NCI-H345 (cell line): ENCODE measurements at regions not wholly inside any gene's neighbourhood (a gene's known extent, or its start where the extent isn't known, plus 50 kb on each side); places are given as distances from the start of the nearest gene placed in this dataset.

Source experiments
- DNase-seq: peaks from one replicate; lab custom pipeline; 2025; lab: John Stamatoyannopoulos, UW

DNA sequence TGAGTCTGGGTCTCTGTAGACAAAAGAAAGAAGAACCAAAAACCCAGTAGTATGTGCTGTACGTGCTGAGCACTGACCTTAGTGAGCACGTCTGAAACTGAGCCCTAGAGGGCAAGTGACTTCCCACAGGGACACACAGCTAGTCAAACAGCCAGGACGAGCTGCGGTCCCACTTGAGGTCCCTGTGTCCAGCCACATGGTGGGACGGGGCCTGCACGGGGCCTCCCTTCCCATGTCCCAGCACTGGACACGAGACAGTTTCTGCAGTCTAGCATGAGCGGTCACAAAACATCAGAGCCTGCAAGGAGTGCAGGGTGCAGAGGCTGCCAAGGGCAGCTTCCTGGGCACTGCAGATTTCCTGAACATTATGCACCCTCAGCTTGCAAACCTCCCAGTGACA is 121.6 kb downstream of the NCOR2 start:
- DNase-seq = no peak

DNA sequence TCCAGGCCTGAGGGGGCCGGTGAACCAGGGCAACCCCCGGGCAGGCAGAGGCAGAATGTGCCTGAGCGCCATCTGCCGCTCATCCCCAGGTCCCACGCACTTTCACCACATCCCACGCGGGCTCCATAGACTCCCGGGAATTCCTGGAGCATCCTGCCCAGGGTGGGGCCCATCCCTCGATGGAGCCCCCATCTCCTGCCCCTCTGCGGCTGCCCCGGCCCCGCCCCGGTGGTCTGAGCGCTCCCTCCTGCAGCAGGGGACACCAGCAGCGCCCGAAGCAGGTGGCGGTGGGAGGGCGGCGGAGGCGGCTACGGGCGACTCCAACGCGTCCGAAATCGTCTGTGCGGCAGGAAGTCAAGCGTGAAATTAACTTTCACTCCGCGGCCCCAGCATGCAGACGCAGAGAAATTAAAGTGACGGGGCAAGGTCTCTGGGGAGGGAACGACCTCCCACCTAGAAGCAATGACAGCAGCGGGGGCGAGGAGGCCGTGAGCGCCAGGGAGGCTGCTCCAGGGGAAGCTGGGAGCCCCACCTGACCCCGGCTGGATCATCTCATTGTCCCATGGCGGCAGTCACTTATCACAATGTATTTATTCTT is 122.2 kb downstream of the NCOR2 start:
- no peak for DNase-seq

DNA sequence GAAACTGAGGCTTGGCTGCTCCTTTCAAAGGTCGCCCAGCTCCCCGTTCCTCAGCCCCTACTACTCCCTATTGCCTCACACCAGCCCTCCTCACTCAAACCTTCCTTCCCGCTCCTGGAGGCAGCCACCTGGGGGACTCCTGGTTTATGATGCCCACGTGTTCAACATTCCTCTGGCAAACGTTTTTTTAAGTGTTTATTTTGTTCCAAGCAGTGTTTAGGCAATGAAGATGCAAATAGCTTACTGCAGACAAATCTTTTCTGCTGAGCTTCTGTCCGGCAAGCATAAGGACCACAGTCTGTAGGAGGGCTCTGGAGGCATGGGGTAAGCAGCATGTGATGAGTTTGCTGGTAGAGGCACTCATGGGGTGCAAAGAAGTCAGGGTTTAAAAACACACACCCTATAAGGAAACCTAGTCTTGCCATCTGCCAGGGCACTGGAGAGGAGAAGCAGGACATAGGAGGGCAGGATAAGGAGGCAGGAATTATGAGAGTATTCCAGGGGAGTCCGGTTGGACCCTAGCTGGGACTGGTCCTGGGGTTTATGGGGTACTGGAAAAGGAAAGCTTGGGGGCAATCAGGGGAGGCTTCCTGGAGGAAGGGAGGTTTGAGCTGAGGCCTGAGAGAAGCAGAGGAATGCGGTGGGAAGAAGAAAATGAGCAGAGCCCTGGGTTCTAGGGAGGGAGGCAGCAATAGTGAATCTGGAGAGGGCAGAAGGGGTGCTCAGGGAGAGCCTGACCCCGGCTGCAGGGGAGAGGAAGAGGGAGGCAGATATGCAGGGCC is 123.3 kb downstream of the NCOR2 start:
- DNase-seq = no peak

DNA sequence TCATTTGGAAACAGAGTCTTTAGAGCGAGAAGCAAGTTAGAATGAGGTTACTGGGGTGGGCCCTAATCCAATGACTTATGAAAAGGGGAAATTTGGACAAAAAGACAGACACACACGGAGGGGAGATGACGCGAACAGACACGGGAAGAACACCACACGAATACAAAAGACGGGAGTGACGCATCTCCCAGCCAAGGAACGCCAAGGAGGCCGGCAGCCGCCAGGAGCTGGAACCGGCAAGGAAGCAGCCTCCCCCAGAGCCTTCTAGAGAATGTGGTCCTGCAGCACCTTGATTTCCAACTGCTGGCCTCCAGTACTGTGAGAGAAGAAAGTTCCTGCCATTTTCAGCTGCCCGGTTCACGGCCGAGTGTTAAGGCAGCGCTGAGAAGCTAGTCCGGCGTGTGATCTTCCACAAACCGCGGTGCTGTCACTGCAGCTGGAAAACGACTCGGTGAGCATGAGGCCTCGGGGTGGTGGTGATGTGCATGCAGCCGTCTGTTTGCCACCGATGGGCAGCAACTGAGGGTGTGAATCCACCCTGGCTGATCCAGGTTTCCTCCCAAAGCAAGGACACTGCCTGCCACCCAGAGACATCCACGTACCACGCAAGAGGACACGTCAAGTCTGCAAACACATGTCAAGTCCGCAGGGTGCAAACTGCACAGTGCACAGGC is 124.5 kb downstream of the NCOR2 start:
- DNase-seq = no peak

DNA sequence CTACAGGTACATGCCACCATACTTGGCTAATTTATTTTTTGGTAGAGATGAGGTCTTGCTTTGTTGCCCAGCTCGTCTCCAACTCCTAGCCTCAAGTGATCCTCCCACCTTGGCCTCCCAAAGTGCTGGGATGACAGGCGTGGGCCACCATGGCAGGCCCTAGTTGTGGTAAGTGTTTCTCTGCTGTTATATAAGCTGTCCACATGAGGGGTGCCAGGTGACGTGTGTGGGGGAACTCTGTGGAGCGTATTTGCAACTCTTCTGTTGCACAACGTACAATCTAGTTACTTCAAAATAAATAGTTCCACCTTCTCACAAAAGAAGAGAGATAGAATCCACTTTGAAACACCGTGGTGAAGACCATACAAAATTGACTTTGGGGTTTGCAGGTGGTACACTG is 125.1 kb downstream of the NCOR2 start:
- no peak for DNase-seq

DNA sequence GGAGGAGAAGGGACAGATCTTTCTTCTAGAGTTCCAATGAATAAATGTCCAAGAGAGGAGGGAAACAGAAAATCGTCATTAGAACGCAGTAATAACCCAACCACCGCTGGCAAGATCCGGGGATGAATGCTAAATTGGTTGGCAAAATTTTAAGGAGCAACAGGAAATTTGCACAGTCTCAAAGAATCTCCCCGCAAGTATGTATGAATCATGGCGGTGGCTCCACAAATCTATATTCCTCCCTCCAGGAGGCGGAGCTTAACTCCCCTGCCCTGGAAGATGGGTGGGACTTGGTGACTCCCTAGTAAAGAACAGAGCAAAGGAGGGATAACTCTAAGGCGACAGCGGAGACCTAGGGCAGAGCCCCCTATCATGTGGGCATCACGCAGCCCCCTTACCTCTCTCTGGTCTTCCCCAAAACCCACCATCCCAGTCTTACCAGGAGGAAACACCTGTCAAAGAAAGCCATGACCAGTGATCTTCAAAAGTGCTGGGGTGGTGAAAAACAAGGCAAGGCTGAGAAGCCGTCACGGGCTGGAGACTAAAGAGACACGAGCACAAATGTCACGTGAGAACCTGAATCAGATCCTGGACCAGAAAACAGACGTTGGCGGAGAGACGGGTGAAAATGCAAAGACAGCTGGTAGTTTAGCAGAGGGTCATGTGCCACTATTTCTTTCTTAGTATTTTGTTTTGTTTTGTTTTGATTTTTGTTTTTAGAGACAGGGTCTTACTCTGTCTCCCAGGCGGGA is 125.8 kb downstream of the NCOR2 start:
- no peak for DNase-seq

DNA sequence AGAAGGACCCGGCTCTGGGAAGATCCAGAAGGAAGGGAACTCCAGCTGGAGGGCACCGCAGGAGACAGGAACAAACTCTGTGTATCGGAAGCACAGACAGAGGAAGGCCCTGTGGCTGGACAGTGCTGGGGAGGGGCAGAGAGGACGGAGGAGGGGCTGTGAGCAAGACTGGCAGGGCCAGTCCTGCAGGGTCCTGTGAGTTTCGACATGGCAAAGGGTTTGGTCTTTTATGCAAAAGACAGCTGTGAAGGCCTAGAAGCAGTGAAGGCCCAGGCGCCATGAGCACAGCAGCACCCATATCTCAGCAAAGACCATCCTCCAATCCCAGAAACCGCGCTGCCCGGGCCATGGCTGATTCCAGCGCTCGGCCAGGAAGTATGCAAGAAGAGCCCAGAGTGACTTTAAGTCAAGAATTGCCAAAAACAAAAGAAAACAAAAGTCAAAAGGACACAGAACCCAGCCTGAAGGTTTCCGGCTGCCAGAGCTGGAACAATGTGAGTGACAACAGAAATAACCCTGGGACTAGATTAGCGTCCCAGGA is 126.5 kb downstream of the NCOR2 start:
- DNase-seq = no peak

DNA sequence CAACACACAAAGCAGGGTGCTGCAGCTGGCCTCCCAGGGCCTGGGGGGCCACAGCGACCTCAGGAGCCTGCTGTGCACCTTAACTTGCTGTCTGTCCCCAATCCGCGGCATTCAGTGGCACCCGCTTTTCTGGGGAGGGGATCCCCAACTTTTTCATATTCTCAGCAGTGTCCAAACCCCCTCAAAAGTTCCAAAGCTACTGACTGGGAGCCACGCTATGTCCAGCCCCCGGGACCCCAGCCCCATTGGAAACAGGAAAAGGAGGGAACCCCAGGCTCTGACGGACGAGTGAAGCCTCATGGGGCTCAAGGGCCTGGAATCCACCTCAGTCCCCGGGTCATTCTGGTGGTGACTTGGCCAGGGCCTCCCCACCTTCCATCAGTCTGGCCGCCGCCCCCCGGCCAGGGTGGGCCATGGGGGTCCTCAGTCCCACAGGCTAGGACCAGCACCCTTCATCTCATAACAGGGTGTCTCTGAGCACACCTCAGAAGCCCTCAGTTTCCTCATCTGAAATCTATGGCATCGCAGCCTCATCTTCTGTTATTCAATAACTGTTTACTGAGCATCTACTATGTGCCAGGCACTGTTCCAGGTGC is 127.3 kb downstream of the NCOR2 start:
- DNase-seq = no peak

DNA sequence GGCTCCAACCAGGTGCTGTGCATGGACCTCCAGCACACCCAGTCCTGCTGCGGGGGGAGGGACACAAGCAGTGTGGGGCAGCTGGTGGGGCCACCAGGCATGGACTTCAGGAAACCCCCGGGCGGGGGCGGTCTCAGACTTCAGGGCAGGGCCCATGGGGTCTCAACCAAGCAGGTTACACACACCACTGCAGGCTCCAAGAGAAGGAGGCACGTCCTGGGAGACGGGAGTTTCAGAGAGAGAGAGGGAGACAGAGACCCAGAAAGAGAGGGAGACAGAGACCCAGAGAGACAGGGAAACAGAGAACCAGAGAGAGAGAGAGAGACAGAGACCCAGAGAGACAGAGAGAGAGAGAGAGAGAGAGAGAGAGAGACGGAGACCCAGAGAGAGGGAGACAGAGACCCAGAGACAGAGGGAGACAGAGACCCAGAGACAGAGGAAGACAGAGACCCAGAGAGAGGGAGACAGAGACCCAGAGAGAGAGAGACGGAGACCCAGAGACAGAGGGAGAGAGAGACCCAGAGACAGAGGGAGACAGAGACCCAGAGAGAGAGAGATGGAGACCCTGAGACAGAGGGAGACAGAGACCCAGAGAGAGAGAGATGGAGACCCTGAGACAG is 128.9 kb downstream of the NCOR2 start:
- DNase-seq = no peak

DNA sequence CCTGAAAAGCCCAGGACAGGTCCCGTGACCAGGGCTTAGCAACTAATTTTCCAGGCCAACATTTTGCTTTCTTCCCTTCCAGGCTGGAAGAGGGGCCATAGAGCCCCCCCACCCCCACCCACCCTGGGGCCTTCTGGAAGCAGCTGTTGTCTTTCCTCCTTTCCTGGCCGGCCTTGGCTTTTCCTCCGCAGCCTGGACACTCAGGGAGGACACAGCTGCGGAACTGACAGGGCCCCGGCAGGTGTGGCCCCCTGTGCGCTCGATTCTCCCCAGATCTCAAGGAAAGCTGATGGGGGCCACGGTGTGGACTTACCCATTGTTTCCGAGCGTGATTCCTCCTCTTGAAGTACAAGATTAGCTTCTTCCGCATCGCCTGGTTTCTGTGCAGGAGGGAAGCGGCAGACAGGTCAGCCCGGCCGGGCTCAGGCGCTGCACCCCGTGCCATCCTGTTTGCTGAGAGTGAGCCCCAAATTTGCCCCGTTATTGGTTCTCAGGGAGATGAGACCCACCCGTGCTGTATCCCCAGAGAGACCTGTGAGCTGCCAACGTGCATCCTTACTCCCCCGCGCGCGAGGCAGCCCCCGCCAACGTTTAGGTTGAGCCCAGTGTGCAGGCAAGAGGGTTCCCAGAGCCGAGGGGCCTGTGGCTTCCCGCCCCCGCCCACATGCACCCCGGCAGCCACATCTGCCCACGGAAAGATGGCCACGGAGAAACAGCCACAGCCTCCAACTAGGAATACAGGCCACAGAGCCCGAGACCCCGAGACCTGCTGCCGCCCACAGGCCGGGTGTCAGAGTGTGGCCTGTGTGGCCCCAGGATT is 129.6 kb downstream of the NCOR2 start:
- DNase-seq = no peak

DNA sequence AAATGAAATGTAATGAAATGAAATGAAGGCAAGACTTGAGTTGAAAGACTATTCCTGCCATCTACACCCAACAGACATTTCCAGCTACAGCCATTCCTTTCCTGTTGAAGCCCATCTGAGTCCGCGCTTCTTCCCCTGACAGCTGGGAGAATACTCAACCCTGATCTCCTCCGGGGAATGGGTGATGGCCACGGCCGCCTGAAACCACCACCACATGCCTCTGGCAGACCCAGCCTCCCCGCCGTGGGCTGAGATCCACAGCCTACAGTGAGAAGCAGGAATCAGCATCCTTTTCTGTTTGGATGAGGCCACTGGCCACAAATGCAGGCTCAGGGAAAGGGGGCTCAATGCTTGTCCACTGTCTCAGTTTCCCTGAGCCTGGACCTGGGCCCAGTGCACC is 130.3 kb downstream of the NCOR2 start:
- DNase-seq = no peak

DNA sequence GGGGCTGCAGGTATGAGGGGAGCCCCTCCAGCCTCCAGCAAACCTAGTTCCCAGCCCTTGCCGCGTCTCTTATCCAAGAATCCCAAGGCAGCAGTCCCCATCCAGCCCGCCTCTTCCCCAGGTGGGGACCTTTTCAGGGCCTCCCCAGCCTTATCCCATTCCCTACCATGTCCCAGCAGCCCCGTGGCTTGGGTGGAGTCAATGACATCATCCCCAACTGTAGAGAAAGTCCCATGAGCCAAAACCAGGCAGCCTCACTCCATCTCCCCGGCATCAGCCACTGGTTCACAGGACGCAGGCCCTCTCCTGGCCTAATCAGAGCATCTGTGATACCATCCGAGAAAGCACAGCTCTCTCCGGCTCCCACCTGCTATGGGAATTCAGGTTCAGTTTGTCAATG is 131.0 kb downstream of the NCOR2 start:
- no peak for DNase-seq

DNA sequence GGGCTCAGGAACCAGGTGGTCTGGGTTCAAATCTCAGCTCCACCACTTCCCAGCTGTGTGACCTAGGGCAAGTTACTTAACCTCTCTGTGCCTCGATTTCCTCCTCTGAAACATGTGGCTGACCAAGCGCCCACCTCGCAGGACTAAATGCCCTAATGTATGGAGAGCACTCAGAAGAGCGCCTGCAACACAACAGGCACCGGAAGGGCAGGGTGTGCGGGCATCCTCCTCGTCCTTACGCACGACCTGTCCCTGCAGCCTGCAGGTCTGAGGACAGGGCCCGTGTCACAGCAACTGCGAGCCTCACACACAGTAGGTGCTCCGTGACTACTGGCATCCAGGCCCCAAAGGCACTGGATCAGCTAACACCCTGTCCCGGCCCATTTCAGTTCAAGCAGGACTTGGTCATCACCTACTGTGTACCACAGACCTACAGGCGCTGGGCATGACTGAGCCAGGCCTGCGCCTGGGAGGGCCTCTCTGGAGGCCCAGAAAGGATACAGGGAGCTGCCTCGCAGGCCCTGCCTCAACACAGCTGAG is 131.5 kb downstream of the NCOR2 start:
- no peak for DNase-seq

DNA sequence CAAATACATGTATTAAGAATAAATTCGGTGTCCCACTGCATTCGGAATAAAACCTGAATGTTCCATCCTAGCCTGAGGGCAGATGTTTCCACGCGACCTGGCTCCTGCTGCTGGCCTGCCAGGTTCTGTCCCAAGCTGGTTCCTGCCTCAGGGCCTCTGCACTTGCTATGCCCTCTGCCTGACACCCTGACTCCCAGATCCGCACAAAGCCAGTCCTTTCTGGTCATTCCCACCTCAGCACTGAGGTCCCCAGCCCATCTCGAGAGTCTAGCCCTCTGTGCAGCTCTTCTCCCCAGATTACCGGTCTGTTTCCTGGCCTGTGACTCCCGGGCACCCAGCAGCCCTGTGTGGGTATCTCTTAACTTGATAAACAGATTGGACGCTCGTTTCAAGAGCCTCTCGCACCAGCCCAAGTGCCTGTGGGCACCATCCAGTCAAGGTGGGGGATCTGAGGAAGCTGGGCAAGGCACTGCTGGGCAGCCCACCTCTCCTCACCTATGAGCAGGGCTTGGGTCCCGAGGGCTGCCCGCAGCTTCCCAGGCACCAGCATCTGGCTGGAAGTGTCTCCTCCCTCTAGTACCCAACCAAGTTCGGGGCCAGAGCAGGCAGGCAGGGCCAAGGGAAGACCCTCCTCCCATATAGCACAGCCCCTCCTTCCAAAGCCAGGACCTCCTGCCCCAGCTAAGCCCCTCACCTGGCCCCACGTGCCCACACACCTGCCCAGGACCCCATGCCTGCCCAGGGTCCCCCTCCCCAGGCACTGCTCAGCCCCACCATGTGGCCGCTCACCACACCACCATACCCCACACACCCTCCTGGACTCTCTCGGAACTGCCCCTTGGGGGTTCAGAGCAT is 132.2 kb downstream of the NCOR2 start:
- no peak for DNase-seq

DNA sequence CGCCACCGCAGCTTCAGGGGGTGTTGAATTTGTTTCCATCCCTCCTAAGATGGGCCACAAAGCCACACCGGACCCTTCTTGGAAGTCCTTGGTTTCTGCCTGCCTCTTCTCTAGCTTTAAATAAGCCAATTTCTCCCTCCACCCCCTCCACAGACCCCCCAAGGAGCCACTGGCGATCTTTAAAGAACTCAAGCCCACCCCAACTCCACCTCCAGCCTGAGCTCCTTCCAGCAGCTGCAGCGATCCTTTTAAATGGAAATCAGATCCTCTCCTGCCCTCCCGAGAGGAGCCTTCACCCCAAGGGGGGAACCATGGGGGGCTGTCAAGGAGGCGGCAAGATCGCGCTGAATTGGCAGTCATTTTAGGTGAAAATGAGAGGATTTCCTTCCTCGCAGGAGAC is 133.1 kb downstream of the NCOR2 start:
- no peak for DNase-seq

DNA sequence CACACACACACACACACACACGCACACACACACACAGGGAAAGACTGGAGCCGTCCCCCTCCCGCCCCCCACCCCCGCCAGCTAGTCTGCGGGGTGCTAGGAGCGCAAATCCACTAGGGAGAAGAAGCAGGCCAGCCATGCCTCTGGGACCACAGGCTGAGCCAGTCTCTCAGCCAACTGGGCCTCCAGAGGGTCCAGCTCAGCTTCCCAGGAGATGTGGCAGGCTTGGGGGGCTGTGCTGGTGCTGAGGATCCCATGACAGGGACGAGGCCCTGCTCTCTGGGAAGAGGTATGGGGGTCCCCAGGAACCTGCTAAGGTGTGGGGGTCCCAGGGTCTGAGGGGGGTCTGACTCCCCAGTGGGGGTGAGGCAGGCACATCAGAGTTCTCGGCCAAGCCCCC is 133.5 kb downstream of the NCOR2 start:
- no peak for DNase-seq

DNA sequence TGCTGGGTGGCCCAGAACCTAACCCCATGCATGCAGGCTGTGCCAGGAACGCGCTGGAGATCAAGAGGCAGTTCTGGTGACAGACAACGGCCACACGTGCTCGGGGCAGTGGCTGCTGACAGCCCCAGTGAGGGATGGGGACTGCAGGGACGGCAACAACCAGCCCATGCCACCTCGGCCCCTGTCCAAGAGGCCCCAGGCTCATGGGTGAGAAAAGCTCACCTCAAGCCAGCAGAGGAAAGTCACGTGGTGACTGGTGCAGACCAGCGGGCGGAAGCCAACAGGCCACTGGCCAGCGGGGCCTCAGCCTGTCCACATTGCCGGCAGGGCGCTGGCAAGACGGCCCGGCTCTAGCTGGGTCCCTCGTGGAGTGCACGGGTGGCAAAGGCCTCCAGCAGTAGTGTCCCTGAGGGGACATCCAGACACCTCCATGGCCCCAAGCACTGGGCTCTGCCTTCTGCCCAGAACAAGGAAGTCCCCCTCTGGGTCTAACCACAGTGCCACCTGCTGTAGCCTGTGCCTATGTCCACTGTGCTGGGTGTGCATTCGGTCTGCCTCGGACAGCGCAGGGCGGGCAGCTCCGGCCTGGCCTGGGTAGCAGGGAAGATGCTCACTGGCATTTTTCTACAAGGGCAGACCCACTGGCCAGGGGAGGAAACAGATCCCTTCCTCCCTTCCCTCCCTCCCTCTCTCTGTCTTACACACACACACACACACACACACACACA is 134.1 kb downstream of the NCOR2 start:
- DNase-seq = no peak

DNA sequence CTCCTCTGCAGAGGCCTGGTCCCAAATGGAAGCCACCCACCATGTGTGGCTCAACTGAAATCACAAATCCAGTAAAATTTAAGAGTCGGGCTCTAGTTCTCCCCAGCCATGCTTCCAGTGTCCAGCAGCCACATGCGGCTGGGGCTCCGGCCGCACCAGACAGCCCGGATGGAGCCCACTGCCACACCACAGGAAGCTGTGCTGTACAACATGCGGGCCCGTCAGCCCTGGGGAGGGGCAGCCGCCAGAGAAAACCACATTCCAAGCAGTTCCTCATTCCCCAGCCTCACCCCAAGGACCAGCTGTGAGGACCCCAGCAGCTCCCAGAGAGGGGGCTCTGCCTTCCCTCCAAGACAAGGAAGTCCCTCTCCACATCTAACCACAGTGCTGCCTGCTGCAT is 135.0 kb downstream of the NCOR2 start:
- DNase-seq = no peak

DNA sequence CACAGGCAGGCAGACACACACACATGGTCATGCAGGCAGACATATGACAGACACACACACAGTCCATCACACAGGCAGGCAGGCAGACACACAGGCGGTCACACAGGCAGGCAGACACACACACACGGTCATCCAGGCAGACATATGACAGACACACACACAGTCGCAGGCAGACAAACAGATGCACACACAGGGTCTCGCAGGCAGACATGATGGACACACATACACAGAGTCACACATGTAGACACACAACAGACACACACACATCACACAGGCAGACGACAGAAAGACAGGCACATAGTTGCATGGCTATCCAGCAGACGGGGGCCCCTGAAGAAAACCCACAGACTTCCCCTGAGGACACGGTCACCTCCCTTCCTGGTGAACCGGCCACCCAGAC is 135.4 kb downstream of the NCOR2 start:
- no peak for DNase-seq
